HCT116 (cell line): ENCODE measurements at regions not wholly inside any gene's neighbourhood (a gene's known extent, or its start where the extent isn't known, plus 50 kb on each side); places are given as distances from the start of the nearest gene placed in this dataset.

ENCODE experiments used
- ATAC-seq: fragments of 200-7000 bp; cut with Tn5 transposase; 2 replicates; pipeline ENCODE4 v1.9.1; 2020; ENCODE audit warnings: mild to moderate bottlenecking, moderate library complexity
- BruUV-seq: library from RNA; stranded (reverse); fragments of 400-500 nt; replicated peaks from 2 replicates; lab custom pipeline; 2021; lab: Mats Ljungman, UMichigan
- CTCF ChIA-PET: fragments of 300-600 bp; sonication (Branson Sonifier 250); formaldehyde crosslinking; loops from one replicate; lab custom pipeline; 2021; ENCODE audit warnings: antibody characterized with exemption; lab: Charles Lee
- POLR2A ChIA-PET: fragments of 300-600, 350-600 bp; sonication (Branson Sonifier 250); formaldehyde crosslinking; loops from one replicate; lab custom pipeline; 2021; ENCODE audit warnings: antibody characterized with exemption; lab: Charles Lee
- RAD21 ChIA-PET, 2 experiments: fragments of 300-600 bp; sonication (Branson Sonifier 250); formaldehyde crosslinking; loops; one replicate each; lab custom pipeline; 2023; ENCODE audit warnings: low total read pairs in 2 of 2; ENCODE audit not compliant: uncharacterized antibody in 2 of 2, unreplicated experiment in 2 of 2, low non-redundant PET in 1 of 2; lab: Charles Lee
- DNase-seq: peaks from one replicate; pipeline ENCODE4 v3.0.0-alpha.2; 2010; ENCODE audit warnings: low read depth, low spot score
- H2AFZ ChIP-seq: fragments of 200-600 bp; shearing (Covaris generic), sonication (generic); 2 replicates; pipeline ENCODE4 v1.6.1; 2017; ENCODE audit warnings: low read depth, mixed run types, mixed read lengths, antibody characterized with exemption, low read length; ENCODE audit not compliant: poor library complexity, severe bottlenecking
- H3K27ac ChIP-seq: 2 replicates; pipeline ENCODE4 v1.5.1; 2012; ENCODE audit warnings: low read depth, low read length
- H3K27me3 ChIP-seq: fragments of 200-600 bp; sonication (generic); 2 replicates; pipeline ENCODE4 v1.6.1; 2016; ENCODE audit warnings: mixed run types, low read length, mixed read lengths; ENCODE audit not compliant: insufficient read depth
- H3K36me3 ChIP-seq, 2 experiments: fragments of 200-500 bp in 1 of 2; fragments of 200-600 bp in 1 of 2; sonication (Bioruptor generic) in 1 of 2; sonication (generic) in 1 of 2; 2 replicates each; pipeline versions ENCODE4 v1.5.1 to v1.6.1; 2014 to 2016; ENCODE audit warnings: low read length in 2 of 2, inconsistent platforms in 1 of 2, mixed read lengths in 1 of 2, mixed run types in 1 of 2; ENCODE audit not compliant: insufficient read depth in 2 of 2, control insufficient read depth in 1 of 2
- H3K4me1 ChIP-seq, 2 experiments: fragments of 200-600 bp in 1 of 2; sonication (generic) in 1 of 2; 2 replicates each; pipeline versions ENCODE4 v1.5.1 to v1.6.1; 2012 to 2017; ENCODE audit warnings: low read length in 2 of 2, inconsistent platforms in 1 of 2, mild to moderate bottlenecking in 1 of 2, mixed read lengths in 1 of 2, mixed run types in 1 of 2, moderate library complexity in 1 of 2; ENCODE audit not compliant: insufficient read depth in 2 of 2, control insufficient read depth in 1 of 2
- H3K4me2 ChIP-seq: fragments of 200-600 bp; sonication (generic); 2 replicates; pipeline ENCODE4 v1.6.1; 2017; ENCODE audit warnings: mixed run types, low read length, mixed read lengths
- H3K4me3 ChIP-seq, 2 experiments: fragments of 200-600 bp in 1 of 2; sonication (generic) in 1 of 2; replicated peaks in 1 of 2; 2 replicates each; pipeline ENCODE4 v1.5.1; 2011 to 2016; ENCODE audit warnings: low read length in 2 of 2, control low read depth in 1 of 2, low read depth in 1 of 2, mild to moderate bottlenecking in 1 of 2, mixed read lengths in 1 of 2, mixed run types in 1 of 2
- H3K79me2 ChIP-seq: fragments of 200-600 bp; sonication (generic); 2 replicates; pipeline ENCODE4 v1.6.1; 2017; ENCODE audit warnings: mild to moderate bottlenecking, mixed run types, low read length, moderate library complexity, mixed read lengths; ENCODE audit not compliant: insufficient read depth
- H3K9ac ChIP-seq: fragments of 200-600 bp; sonication (generic); 2 replicates; pipeline ENCODE4 v1.6.1; 2016; ENCODE audit warnings: low read length, mixed read lengths
- H3K9me2 ChIP-seq: fragments of 200-600 bp; sonication (generic), shearing (Covaris generic); 2 replicates; pipeline ENCODE4 v1.6.1; 2017; ENCODE audit warnings: mixed run types, mild to moderate bottlenecking, moderate library complexity; ENCODE audit not compliant: insufficient read depth
- H3K9me3 ChIP-seq, 2 experiments: fragments of 200-500 bp in 1 of 2; fragments of 200-600 bp in 1 of 2; sonication (Bioruptor generic) in 1 of 2; sonication (generic) in 1 of 2; 2 replicates each; pipeline ENCODE4 v1.6.1; 2014 to 2017; ENCODE audit warnings: low read length in 2 of 2, mixed read lengths in 2 of 2, inconsistent platforms in 1 of 2, low read depth in 1 of 2, mild to moderate bottlenecking in 1 of 2, mixed run types in 1 of 2, moderate library complexity in 1 of 2; ENCODE audit not compliant: control insufficient read depth in 1 of 2, insufficient read depth in 1 of 2
- H4K20me1 ChIP-seq: fragments of 200-600 bp; sonication (generic), shearing (Covaris generic); 2 replicates; pipeline ENCODE4 v1.6.1; 2017; ENCODE audit warnings: mixed run types, mild to moderate bottlenecking, moderate library complexity; ENCODE audit not compliant: insufficient read depth
- CBX3 ChIP-seq: IDR thresholded peaks from 2 replicates; pipeline ENCODE4 v1.6.1; 2012; ENCODE audit warnings: low read depth
- CEBPB ChIP-seq: IDR thresholded peaks from 2 replicates; pipeline ENCODE4 v1.6.1; 2012; ENCODE audit warnings: low read depth
- ELF1 ChIP-seq: IDR thresholded peaks from 2 replicates; pipeline ENCODE4 v1.6.1; 2012; ENCODE audit warnings: low read depth, borderline replicate concordance
- EZH2 ChIP-seq: fragments of 200-600 bp; sonication (generic); IDR thresholded peaks from 2 replicates; pipeline ENCODE4 v1.6.1; 2017; ENCODE audit warnings: antibody characterized with exemption, mixed run types
- EZH2phosphoT487 ChIP-seq: fragments of 200-600 bp; IDR thresholded peaks from 2 replicates; pipeline ENCODE4 v1.6.1; 2018; ENCODE audit warnings: antibody characterized with exemption, borderline replicate concordance
- FOSL1 ChIP-seq: IDR thresholded peaks from 2 replicates; pipeline ENCODE4 v1.6.1; 2012; ENCODE audit warnings: low read depth
- JUND ChIP-seq: IDR thresholded peaks from 2 replicates; pipeline ENCODE4 v1.6.1; 2012
- MAX ChIP-seq: IDR thresholded peaks from 2 replicates; pipeline ENCODE4 v1.6.1; 2012
- POLR2A ChIP-seq: IDR thresholded peaks from 2 replicates; pipeline ENCODE4 v1.7.0; 2011; ENCODE audit warnings: borderline replicate concordance; ENCODE audit not compliant: insufficient read depth, insufficient read length; ENCODE audit errors: extremely low read depth
- RAD21 ChIP-seq: IDR thresholded peaks from 2 replicates; pipeline ENCODE4 v1.6.1; 2012; ENCODE audit warnings: low read depth, mild to moderate bottlenecking
- SIN3A ChIP-seq: IDR thresholded peaks from 2 replicates; pipeline ENCODE4 v1.6.1; 2012; ENCODE audit warnings: low read depth
- SP1 ChIP-seq: IDR thresholded peaks from 2 replicates; pipeline ENCODE4 v1.6.1; 2012; ENCODE audit warnings: low read depth
- TCF7L2 ChIP-seq: IDR thresholded peaks from 2 replicates; pipeline ENCODE4 v1.7.0; 2011; ENCODE audit warnings: borderline replicate concordance, inconsistent platforms; ENCODE audit not compliant: insufficient read depth, insufficient read length; ENCODE audit errors: extremely low read depth
- ZNF274 ChIP-seq: fragments of 200-500 bp; sonication (Bioruptor generic); IDR thresholded peaks from 2 replicates; pipeline ENCODE4 v1.6.1; 2014; ENCODE audit warnings: mild to moderate bottlenecking, low read depth, low read length, inconsistent platforms
- intact Hi-C: fragments of 100-400 bp; cut with micrococcal nuclease; formaldehyde crosslinking; loops from 2 replicates; pipeline ENCODE4 v1.10.0; 2022
- TF ChIP-seq, protein P1 (sequence below): IDR thresholded peaks from 2 replicates; pipeline ENCODE4 v1.6.1; 2011; ENCODE audit warnings: mild to moderate bottlenecking, low read length, moderate library complexity; ENCODE audit not compliant: insufficient replicate concordance; ENCODE audit errors: extremely low read depth
- TF ChIP-seq, protein P2 (sequence below), 3 experiments: fragments of 200-600 bp in 1 of 3; sonication (generic) in 1 of 3; IDR thresholded peaks in 2 of 3; conservative IDR thresholded peaks in 1 of 3; 2 replicates each; pipeline ENCODE4 v1.5.1; 2012 to 2017; ENCODE audit warnings: low read depth in 2 of 3, low read length in 2 of 3, antibody characterized with exemption in 1 of 3, borderline replicate concordance in 1 of 3, control low read depth in 1 of 3, mild to moderate bottlenecking in 1 of 3, mixed read lengths in 1 of 3, mixed run types in 1 of 3, moderate library complexity in 1 of 3; ENCODE audit not compliant: insufficient read depth in 1 of 3

- no peak for DNase-seq
- Histone ChIP-seq H4K20me1 (no peaks in the 10 kb centered on the region), H3K4me2 (no peak overlapping the region), H3K4me1 (no peaks in the 10 kb centered on the region), H3K36me3 (no peaks in the 10 kb centered on the region), H3K27me3 (no peaks in the 10 kb centered on the region), H3K9me2 (no peaks in the 10 kb centered on the region), H3K9me3 (no peaks in the 10 kb centered on the region), H3K79me2 (no peaks in the 10 kb centered on the region), H3K4me3 (no peak overlapping the region), H3K27ac (no peak overlapping the region), H3K9ac (no peak overlapping the region), H2AFZ (no peak overlapping the region)
- RAD21 ChIA-PET = no interaction called here
- CTCF ChIA-PET = no interaction called here
- TF ChIP-seq ZNF274 (no peak), RAD21 (no peak), CEBPB (no peak)
- POLR2A ChIA-PET = no interaction called here
- no TSS peak for BruUV-seq
- intact Hi-C loops = no loop called here
- no peak for ATAC-seq
These were observed 1503.2 kb downstream of the HACE1 start for GRCh38 chr6:103356531-103356930.

GRCh38 chr6:103344554-103345163, 1515.1 kb downstream of the HACE1 start:
- H3K36me3 ChIP-seq = no peaks in the 10 kb centered on the region
- no peak overlapping the region for H3K4me2 ChIP-seq
- CTCF ChIA-PET = no interaction called here
- ATAC-seq (no peak), DNase-seq (no peak)
- no peaks in the 10 kb centered on the region for H3K27me3 ChIP-seq
- BruUV-seq = no TSS peak
- H3K9me2 ChIP-seq = no peaks in the 10 kb centered on the region
- POLR2A ChIA-PET = no interaction called here
- no peaks in the 10 kb centered on the region for H3K4me1 ChIP-seq
- intact Hi-C loops = no loop called here
- H3K9ac ChIP-seq = no peak overlapping the region
- no peaks in the 10 kb centered on the region for H4K20me1 ChIP-seq
- H3K79me2 ChIP-seq = no peaks in the 10 kb centered on the region
- RAD21 ChIA-PET = no interaction called here
- no peaks in the 10 kb centered on the region for H3K9me3 ChIP-seq
- no peak overlapping the region for H3K4me3 ChIP-seq
- H3K27ac ChIP-seq = no peak overlapping the region
- H2AFZ ChIP-seq = no peak overlapping the region
- TF ChIP-seq SIN3A (no peak), EZH2 (no peak), SP1 (no peak), RAD21 (no peak), CBX3 (no peak), EZH2phosphoT487 (no peak), TCF7L2 (no peak), MAX (no peak), ELF1 (no peak), FOSL1 (no peak), POLR2A (no peak), JUND (no peak)
- TF ChIP-seq, protein P1, sequence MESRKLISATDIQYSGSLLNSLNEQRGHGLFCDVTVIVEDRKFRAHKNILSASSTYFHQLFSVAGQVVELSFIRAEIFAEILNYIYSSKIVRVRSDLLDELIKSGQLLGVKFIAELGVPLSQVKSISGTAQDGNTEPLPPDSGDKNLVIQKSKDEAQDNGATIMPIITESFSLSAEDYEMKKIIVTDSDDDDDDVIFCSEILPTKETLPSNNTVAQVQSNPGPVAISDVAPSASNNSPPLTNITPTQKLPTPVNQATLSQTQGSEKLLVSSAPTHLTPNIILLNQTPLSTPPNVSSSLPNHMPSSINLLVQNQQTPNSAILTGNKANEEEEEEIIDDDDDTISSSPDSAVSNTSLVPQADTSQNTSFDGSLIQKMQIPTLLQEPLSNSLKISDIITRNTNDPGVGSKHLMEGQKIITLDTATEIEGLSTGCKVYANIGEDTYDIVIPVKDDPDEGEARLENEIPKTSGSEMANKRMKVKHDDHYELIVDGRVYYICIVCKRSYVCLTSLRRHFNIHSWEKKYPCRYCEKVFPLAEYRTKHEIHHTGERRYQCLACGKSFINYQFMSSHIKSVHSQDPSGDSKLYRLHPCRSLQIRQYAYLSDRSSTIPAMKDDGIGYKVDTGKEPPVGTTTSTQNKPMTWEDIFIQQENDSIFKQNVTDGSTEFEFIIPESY = no peak
- TF ChIP-seq, protein P2, sequence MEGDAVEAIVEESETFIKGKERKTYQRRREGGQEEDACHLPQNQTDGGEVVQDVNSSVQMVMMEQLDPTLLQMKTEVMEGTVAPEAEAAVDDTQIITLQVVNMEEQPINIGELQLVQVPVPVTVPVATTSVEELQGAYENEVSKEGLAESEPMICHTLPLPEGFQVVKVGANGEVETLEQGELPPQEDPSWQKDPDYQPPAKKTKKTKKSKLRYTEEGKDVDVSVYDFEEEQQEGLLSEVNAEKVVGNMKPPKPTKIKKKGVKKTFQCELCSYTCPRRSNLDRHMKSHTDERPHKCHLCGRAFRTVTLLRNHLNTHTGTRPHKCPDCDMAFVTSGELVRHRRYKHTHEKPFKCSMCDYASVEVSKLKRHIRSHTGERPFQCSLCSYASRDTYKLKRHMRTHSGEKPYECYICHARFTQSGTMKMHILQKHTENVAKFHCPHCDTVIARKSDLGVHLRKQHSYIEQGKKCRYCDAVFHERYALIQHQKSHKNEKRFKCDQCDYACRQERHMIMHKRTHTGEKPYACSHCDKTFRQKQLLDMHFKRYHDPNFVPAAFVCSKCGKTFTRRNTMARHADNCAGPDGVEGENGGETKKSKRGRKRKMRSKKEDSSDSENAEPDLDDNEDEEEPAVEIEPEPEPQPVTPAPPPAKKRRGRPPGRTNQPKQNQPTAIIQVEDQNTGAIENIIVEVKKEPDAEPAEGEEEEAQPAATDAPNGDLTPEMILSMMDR (IDR thresholded peaks at IDR 0.05 in 2 of 3, conservative IDR thresholded peaks at IDR 0.05 in 1 of 3; ENCODE audit: borderline replicate concordance in 1 of 3, insufficient read depth in 1 of 3, low read depth in 2 of 3, low read length in 2 of 3) = no peak
